Lower leg skin (tissue), 3 donors: ENCODE measurements at regions not wholly inside any gene's neighbourhood (a gene's known extent, or its start where the extent isn't known, plus 50 kb on each side); places are given as distances from the start of the nearest gene placed in this dataset.

Experiments
- CTCF ChIP-seq, 3 donors: fragments of 450-650 bp; IDR thresholded peaks; one replicate each; pipeline ENCODE4 v1.5.1; 2016; ENCODE audit warnings: antibody characterized with exemption in 3 of 3, mild to moderate bottlenecking in 3 of 3, moderate library complexity in 2 of 3
- POLR2A ChIP-seq, 2 donors: fragments of 450-650 bp; IDR thresholded peaks; one replicate each; pipeline ENCODE4 v1.6.1; 2016 to 2017; ENCODE audit warnings: antibody characterized with exemption in 2 of 2, mild to moderate bottlenecking in 1 of 2, moderate library complexity in 1 of 2

GRCh38 chr2:16303761-16304160 lies 361.9 kb downstream of the CYRIA start:
- TF ChIP-seq CTCF (IDR thresholded peaks at IDR 0.05) (no peak), POLR2A (IDR thresholded peaks at IDR 0.05) (no peak)
